CD4-positive, alpha-beta T cell treated with Interleukin-10 for 1 hour (primary cell): ENCODE measurements at regions not wholly inside any gene's neighbourhood (a gene's known extent, or its start where the extent isn't known, plus 50 kb on each side); places are given as distances from the start of the nearest gene placed in this dataset.
"Not testable (repeated sequence)": the region's sequence is repeated elsewhere in the genome, so short reads cannot be mapped to it uniquely, and the experiment has no call there.

Experiments
- DNase-seq: peaks from one replicate; pipeline ENCODE4 v3.0.0-alpha.2; 2020

GRCh38 chr21:6138244-6139136 lies 4382.9 kb upstream of the TPTE start:
- not testable (repeated sequence) for DNase-seq

- DNase-seq = not testable (repeated sequence)
Measured at GRCh38 chr21:6139331-6139730, 4382.1 kb upstream of the TPTE start.

- not testable (repeated sequence) for DNase-seq
Measured at GRCh38 chr21:6139862-6140261, 4381.5 kb upstream of the TPTE start.

- DNase-seq = not testable (repeated sequence)
Measured at GRCh38 chr21:6140467-6141137, 4380.8 kb upstream of the TPTE start.

- not testable (repeated sequence) for DNase-seq
Measured at GRCh38 chr21:6141138-6141474, 4380.3 kb upstream of the TPTE start.

- DNase-seq = not testable (repeated sequence)
Measured at GRCh38 chr21:6153154-6153553, 4368.2 kb upstream of the TPTE start.

GRCh38 chr21:6154524-6155320 lies 4366.7 kb upstream of the TPTE start:
- DNase-seq = not testable (repeated sequence)

GRCh38 chr21:6156712-6157389 lies 4364.5 kb upstream of the TPTE start:
- not testable (repeated sequence) for DNase-seq

- DNase-seq = not testable (repeated sequence)
Measured at GRCh38 chr21:6157515-6157914, 4363.9 kb upstream of the TPTE start.

- not testable (repeated sequence) for DNase-seq
Measured at GRCh38 chr21:6158171-6158570, 4363.2 kb upstream of the TPTE start.
